Muscle of leg (tissue), 3 donors: ENCODE measurements at regions not wholly inside any gene's neighbourhood (a gene's known extent, or its start where the extent isn't known, plus 50 kb on each side); places are given as distances from the start of the nearest gene placed in this dataset.

ENCODE experiments used
- DNase-seq: peaks from one replicate; pipeline ENCODE4 v3.0.0; 2013
- H3K27ac ChIP-seq: one replicate; pipeline ENCODE4 v1.5.1; 2013; ENCODE audit warnings: mild to moderate bottlenecking, low read length, control low read depth
- H3K27me3 ChIP-seq: one replicate; pipeline ENCODE4 v1.6.1; 2013; ENCODE audit warnings: low read length; ENCODE audit not compliant: control insufficient read depth, insufficient read depth
- H3K36me3 ChIP-seq: one replicate; pipeline ENCODE4 v1.6.1; 2013; ENCODE audit warnings: low read length; ENCODE audit not compliant: control insufficient read depth, insufficient read depth
- H3K4me1 ChIP-seq: one replicate; pipeline ENCODE4 v1.6.1; 2013; ENCODE audit warnings: low read length; ENCODE audit not compliant: control insufficient read depth, insufficient read depth
- H3K4me3 ChIP-seq: one replicate; pipeline ENCODE4 v1.5.1; 2013; ENCODE audit warnings: low read length, control low read depth
- H3K9me3 ChIP-seq: replicated peaks from 2 replicates; pipeline ENCODE4 v1.6.1; 2013; ENCODE audit warnings: low read depth, low read length; ENCODE audit not compliant: control insufficient read depth
- WGBS: methylation state at CpG from one replicate; pipeline ENCODE4 v1.1.5; 2013; ENCODE audit warnings: missing lambda C conversion rate; ENCODE audit not compliant: insufficient coverage; 5-methylcytosine and 5-hydroxymethylcytosine counted together

DNA sequence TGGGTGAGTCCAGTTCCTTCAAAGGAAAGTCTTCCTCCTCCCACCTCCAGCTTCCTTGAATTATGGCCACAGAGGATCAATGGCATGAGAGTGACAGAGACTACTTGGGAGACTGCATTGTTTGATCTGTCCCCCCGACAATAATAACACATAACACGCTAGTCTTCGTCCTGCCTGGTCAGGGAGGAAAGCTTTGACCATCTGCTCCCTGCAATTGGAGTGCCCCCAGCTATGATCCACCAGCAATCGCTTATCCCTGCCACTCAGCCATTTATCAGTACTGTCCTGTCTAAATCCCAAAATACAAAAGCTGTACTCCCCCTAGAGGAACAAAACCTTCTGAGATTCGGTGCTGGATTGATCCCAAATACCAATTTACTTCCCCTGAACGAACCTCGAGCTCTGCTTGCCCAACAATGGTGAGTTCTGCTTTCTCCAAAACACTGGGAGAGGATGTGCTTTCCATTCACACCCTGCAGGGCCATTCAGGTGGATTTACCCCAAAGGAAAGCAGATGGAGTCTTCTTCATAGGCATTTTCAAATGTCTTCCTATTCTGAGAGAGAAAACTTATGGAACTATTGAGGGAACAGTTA lies 466.7 kb downstream of the TSHZ3 start:
- 89% methylated on average over 4 of the region's 7 CpGs for WGBS
- no peak for DNase-seq
- Histone ChIP-seq H3K4me3 (no peak overlapping the region), H3K9me3 (no peaks in the 10 kb centered on the region), H3K27ac (no peak overlapping the region), H3K4me1 (peaks cover 30% of the 10 kb centered on the region), H3K27me3 (no peaks in the 10 kb centered on the region), H3K36me3 (no peaks in the 10 kb centered on the region)

DNA sequence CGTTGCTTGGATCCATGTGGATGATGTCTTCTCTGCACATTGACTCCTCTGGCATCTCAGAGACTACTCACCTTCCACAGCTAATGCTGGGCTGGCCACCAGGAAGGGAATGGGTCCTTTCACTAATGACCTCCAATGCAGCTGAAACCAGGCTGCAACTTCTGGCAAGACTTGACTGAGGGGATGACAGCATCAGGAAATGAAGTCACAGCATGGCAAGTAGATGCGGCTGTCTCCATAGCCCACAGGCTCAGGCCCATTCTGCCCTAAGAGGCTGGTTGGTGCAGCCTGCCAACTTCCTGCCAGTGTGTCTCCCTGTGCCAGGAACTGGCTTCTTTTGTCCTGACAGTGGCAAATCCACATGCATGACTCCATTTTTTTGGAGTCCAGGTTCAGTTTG lies 467.3 kb downstream of the TSHZ3 start:
- peaks cover 24% of the 10 kb centered on the region for H3K4me1 ChIP-seq
- 77% methylated on average over 1 of the region's 2 CpGs for WGBS
- H3K4me3 ChIP-seq, result no peak overlapping the region
- no peaks in the 10 kb centered on the region for H3K27me3 ChIP-seq
- DNase-seq, result no peak
- no peak overlapping the region for H3K27ac ChIP-seq
- H3K36me3 ChIP-seq, result no peaks in the 10 kb centered on the region
- no peaks in the 10 kb centered on the region for H3K9me3 ChIP-seq

DNA sequence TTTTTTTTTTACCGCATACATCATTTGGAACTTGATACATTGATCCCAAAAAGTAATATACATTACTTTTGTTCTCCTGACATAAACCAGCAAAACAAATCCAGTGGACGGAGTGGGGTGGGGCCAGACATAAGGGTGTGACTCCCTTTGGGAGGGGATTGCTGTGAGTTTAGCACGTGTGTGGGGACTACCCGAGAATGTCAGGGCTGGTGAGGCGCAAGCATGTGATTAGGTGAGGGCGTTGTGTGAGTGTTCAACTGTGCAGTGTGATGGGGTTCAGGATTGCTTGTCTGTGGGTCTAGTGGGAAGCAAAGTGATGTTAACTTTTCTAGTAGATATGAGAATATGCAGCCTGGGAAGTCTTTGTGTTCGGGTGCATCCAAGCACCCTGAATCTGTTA lies 468.0 kb downstream of the TSHZ3 start:
- Histone ChIP-seq H3K4me3 (no peak overlapping the region), H3K4me1 (peaks cover 18% of the 10 kb centered on the region), H3K27ac (no peak overlapping the region), H3K9me3 (no peaks in the 10 kb centered on the region), H3K27me3 (no peaks in the 10 kb centered on the region), H3K36me3 (no peaks in the 10 kb centered on the region)
- DNase-seq, result no peak
- 46% methylated on average over 5 of the region's 7 CpGs for WGBS

DNA sequence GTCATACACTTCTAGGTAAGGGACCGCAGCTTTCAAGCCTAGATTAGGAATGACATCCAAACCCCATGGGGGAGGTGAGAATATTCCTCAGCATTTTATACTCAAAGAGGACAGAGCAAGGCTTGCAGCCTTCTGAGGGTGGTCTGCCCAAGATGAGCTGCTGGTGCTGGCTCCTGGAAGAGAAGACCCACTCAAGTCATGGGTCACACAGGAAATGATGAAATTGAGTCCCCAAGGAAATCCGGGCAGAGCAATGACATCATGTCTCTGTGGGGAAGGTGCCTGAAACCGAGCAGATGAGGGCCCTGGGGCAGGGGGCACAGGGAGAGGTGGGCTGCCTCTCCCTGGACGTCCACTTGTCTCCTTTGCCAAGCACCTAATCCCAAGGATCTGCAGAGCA lies 468.7 kb downstream of the TSHZ3 start:
- H3K27ac ChIP-seq, result no peak overlapping the region
- H3K9me3 ChIP-seq, result no peaks in the 10 kb centered on the region
- no peaks in the 10 kb centered on the region for H3K36me3 ChIP-seq
- H3K4me1 ChIP-seq, result peaks cover 11% of the 10 kb centered on the region
- DNase-seq, result no peak
- H3K27me3 ChIP-seq, result no peaks in the 10 kb centered on the region
- H3K4me3 ChIP-seq, result no peak overlapping the region
- WGBS, result 45% methylated on average over 4 of the region's 4 CpGs

DNA sequence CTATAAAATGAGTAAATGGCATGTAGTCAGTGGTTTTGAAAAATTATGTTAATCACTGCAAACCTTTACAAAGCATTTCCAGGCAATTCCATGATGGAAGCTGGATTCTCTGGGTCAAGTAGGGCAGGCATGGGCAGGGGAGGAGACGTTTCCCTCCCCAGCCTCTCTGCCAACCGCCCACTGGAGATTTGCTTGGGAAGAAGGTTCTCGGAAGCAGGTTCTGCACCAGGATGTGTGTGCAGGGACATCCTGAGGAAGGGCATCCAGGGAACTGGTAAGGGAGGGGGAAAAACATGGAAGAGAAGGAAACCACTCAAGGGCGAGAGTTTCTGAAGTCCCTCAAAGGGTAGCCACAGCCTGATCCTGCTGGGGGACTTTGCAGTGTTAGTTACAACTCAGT lies 469.1 kb downstream of the TSHZ3 start:
- WGBS, result 100% methylated on average over 1 of the region's 4 CpGs
- no peak overlapping the region for H3K4me3 ChIP-seq
- no peaks in the 10 kb centered on the region for H3K27me3 ChIP-seq
- peaks cover 10% of the 10 kb centered on the region for H3K4me1 ChIP-seq
- no peaks in the 10 kb centered on the region for H3K36me3 ChIP-seq
- H3K27ac ChIP-seq, result no peak overlapping the region
- DNase-seq, result no peak
- no peaks in the 10 kb centered on the region for H3K9me3 ChIP-seq

DNA sequence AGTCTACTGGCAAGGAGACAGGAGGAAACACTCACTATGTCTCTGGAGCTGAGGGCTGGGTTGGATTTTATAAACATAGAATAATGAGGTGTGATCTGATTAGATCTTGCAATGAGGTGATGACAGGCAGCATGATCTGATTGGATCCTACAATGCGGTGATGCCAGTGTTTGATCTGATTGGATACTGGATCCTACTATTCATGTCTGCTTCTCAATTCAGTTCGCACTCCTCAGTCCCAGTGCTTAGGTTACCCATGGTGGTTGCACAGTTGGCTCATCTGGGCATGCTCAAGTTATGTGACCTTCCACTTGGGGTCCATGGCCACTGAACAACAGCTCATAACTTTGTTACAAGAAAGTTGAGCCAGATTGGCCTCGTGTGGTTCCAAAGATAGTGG lies 469.5 kb downstream of the TSHZ3 start:
- DNase-seq, result no peak
- H3K9me3 ChIP-seq, result no peaks in the 10 kb centered on the region
- H3K27ac ChIP-seq, result no peak overlapping the region
- H3K27me3 ChIP-seq, result no peaks in the 10 kb centered on the region
- no peaks in the 10 kb centered on the region for H3K36me3 ChIP-seq
- no peak overlapping the region for H3K4me3 ChIP-seq
- 100% methylated on average over 1 of the region's 3 CpGs for WGBS
- peaks cover 10% of the 10 kb centered on the region for H3K4me1 ChIP-seq

DNA sequence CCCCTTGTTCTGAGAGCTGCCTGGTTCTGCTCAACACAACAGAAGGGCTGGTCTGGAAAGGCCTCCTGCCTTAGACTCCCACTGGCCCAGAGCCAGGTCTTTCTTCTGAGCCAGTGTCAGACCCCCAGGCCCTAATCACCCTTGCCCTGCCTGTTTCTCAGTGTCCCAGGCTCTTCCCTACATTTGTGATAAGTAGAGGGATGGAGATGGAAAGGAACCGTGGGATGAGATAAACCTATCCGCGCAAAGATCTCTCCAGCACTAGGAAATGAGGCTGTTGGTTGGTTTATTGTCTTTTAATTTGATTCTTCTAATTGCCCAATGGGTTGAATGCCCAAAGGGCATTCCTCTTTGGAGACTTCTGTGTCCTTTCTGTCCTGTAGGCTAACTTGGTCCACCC lies 470.0 kb downstream of the TSHZ3 start:
- H3K4me3 ChIP-seq, result no peak overlapping the region
- no peak for DNase-seq
- no peaks in the 10 kb centered on the region for H3K36me3 ChIP-seq
- H3K27me3 ChIP-seq, result no peaks in the 10 kb centered on the region
- H3K27ac ChIP-seq, result no peak overlapping the region
- WGBS, result no CpG with 5 or more reads among the region's 3 CpGs
- peaks cover 9% of the 10 kb centered on the region for H3K4me1 ChIP-seq
- no peaks in the 10 kb centered on the region for H3K9me3 ChIP-seq

DNA sequence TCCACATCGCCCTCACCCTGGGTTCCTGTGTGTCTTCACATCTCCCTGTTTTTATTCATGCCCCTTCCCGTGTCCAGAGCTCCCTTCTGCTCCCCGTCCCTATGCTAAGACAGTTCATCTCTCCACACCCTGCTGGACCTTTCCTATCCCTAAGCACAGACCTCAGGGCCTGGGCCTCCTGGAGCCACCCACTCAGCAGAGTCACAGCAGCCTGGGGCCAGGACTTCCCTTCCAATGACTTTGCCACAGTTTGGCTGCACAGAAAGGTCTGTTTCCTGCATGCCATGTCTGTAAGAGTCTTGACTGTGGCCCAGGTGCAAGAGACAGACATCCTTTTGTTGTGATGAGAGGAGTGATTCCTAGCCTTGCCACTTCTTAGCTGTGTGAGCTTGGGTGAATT lies 470.7 kb downstream of the TSHZ3 start:
- Histone ChIP-seq H3K36me3 (no peaks in the 10 kb centered on the region), H3K9me3 (no peaks in the 10 kb centered on the region), H3K27me3 (no peaks in the 10 kb centered on the region), H3K4me3 (no peak overlapping the region), H3K27ac (no peak overlapping the region), H3K4me1 (peaks cover 13% of the 10 kb centered on the region)
- no peak for DNase-seq
- 89% methylated on average over 3 of the region's 3 CpGs for WGBS

DNA sequence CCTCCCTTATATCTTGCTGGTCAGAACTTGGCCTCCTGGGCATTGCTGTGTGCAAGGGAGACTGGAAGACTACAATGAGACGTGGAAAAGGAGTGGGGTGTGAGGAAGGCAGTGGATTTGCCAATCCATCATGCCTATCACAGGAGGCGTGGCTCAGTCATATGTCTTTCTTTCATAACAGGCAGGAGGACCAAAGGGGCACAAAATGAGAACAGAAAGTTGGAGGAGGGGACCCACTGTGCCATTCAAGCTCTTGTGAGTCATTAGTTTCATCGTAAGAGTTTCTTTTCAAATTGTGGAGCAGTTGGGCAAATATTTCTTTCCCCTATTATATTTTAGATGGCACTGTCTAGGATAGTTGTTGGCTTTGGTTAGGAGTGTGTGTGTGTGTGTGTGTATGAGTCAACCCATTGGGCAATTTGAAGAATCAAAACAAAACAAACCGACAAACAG lies 471.5 kb downstream of the TSHZ3 start:
- H3K9me3 ChIP-seq, result no peaks in the 10 kb centered on the region
- H3K27me3 ChIP-seq, result no peaks in the 10 kb centered on the region
- no peaks in the 10 kb centered on the region for H3K36me3 ChIP-seq
- peaks cover 11% of the 10 kb centered on the region for H3K4me1 ChIP-seq
- DNase-seq, result peak; percentile 10
- WGBS, result 67% methylated on average over 1 of the region's 4 CpGs
- H3K27ac ChIP-seq, result no peak overlapping the region
- H3K4me3 ChIP-seq, result no peak overlapping the region

DNA sequence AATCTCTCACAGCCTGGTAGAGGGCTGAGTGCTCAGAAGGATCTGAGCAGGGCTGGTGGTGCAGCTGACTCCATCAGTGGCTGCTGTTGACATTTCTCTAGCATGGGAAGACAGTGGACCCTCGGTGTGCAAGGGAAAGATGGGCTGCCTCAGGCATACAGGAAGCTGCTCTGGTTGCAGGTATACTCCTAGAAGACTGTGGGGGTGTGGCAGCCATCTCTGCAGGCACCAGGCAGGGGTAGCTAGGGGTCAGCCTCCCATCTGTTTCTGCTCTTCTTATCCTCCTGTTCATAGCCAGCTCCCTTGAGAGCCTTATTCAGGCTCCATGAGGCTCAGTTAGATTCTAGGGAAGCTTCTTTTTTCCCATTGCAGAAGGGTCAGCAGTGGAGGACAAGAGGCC lies 475.5 kb downstream of the TSHZ3 start:
- Histone ChIP-seq H3K4me3 (no peak overlapping the region), H3K4me1 (peaks cover 8% of the 10 kb centered on the region), H3K9me3 (no peaks in the 10 kb centered on the region), H3K27me3 (no peaks in the 10 kb centered on the region), H3K27ac (no peak overlapping the region), H3K36me3 (no peaks in the 10 kb centered on the region)
- 67% methylated on average over 1 of the region's 1 CpG for WGBS
- DNase-seq, result no peak

DNA sequence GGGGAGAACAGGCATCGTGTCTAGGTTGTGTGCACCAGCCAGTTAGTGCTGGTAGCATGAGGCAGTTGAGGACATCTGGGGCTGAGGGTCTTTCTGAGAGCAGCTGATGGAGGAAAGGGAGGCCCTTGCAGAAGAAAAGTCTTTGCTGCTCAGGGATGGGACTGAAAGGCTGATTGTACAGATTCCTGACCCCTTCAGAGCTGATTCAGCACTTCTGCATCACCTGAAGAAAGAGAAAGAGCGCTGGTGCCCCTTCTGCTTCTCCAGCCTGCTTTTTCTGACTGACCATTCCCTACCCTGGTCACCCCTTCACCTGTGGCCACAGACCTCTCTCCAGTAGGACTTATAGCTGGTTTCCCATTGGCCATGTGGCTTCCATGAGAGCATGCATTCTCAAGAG lies 476.2 kb downstream of the TSHZ3 start:
- Histone ChIP-seq H3K9me3 (no peaks in the 10 kb centered on the region), H3K4me1 (peaks cover 8% of the 10 kb centered on the region), H3K27ac (no peak overlapping the region), H3K27me3 (no peaks in the 10 kb centered on the region), H3K4me3 (no peak overlapping the region), H3K36me3 (no peaks in the 10 kb centered on the region)
- 100% methylated on average over 1 of the region's 2 CpGs for WGBS
- no peak for DNase-seq
